A549 (cell line): ENCODE measurements at regions not wholly inside any gene's neighbourhood (a gene's known extent, or its start where the extent isn't known, plus 50 kb on each side); places are given as distances from the start of the nearest gene placed in this dataset.
A peak's percentile ranks its signal among the peaks of the same experiment; 100 is the strongest.

Experiments used
- ATAC-seq, 2 experiments: fragments of 200-7000 bp in 1 of 2; fragments of >200 bp in 1 of 2; cut with Nextera tagmentation in 1 of 2; cut with Tn5 transposase in 1 of 2; 3 replicates each; pipeline versions ENCODE4 v1.8.0 to v1.9.1; 2018 to 2020; ENCODE audit warnings: mild to moderate bottlenecking in 1 of 2, moderate library complexity in 1 of 2
- CTCF ChIA-PET: fragments of 300-600 bp; sonication (Branson Sonifier 250); formaldehyde crosslinking; extraction: SDS; loops from one replicate; lab custom pipeline; 2021; ENCODE audit warnings: antibody characterized with exemption, inconsistent platforms; lab: Yijun Ruan, JAX
- POLR2A ChIA-PET: fragments of 350-600 bp; formaldehyde crosslinking; extraction: SDS; loops from one replicate; lab custom pipeline; 2021; ENCODE audit warnings: antibody characterized with exemption, inconsistent platforms; lab: Yijun Ruan, JAX
- DNase-seq, 2 experiments: peaks; one replicate each; pipeline versions ENCODE4 v3.0.0 to v3.0.0-alpha.2; 2011 to 2016; ENCODE audit warnings: low read depth in 1 of 2, low spot score in 1 of 2
- FAIRE-seq: peaks from 2 replicates; lab custom pipeline; 2011; peaks lifted over from hg19 to GRCh38; lab: Jason Lieb, UNC
- H3K27ac ChIP-seq, 2 experiments: fragments of >200 bp; sonication (Bioruptor Twin); formaldehyde crosslinking; 3 replicates each; pipeline ENCODE4 v1.5.1; 2016 to 2017
- H3K4me1 ChIP-seq: fragments of >200 bp; sonication (Bioruptor Twin); formaldehyde crosslinking; 3 replicates; pipeline ENCODE4 v1.6.1; 2016
- H3K4me2 ChIP-seq: fragments of >200 bp; sonication (Bioruptor Twin); formaldehyde crosslinking; 3 replicates; pipeline ENCODE4 v1.6.1; 2016
- H3K4me3 ChIP-seq: fragments of >200 bp; sonication (Bioruptor Twin); formaldehyde crosslinking; 3 replicates; pipeline ENCODE4 v1.5.1; 2016
- H3K9me3 ChIP-seq: fragments of >200 bp; sonication (Bioruptor Twin); formaldehyde crosslinking; 3 replicates; pipeline ENCODE4 v1.6.1; 2016
- CBX8 ChIP-seq: fragments of 200-600 bp; sonication (generic); IDR thresholded peaks from 2 replicates; pipeline ENCODE4 v1.6.1; 2016
- CHD4 ChIP-seq: fragments of 200-600 bp; sonication (generic); IDR thresholded peaks from 2 replicates; pipeline ENCODE4 v1.6.1; 2016; ENCODE audit warnings: antibody characterized with exemption, mild to moderate bottlenecking, borderline replicate concordance
- EHF ChIP-seq: fragments of 250-450 bp; sonication (Bioruptor Pico); IDR thresholded peaks from 2 replicates; pipeline ENCODE4 v1.5.0; 2020; ENCODE audit warnings: mild to moderate bottlenecking
- EHMT2 ChIP-seq: fragments of 200-600 bp; sonication (generic); IDR thresholded peaks from 2 replicates; pipeline ENCODE4 v1.6.1; 2016; ENCODE audit warnings: antibody characterized with exemption, low read depth, mild to moderate bottlenecking, moderate library complexity
- EP300 ChIP-seq, 2 experiments: fragments of >200 bp; sonication (Bioruptor Twin); formaldehyde crosslinking; IDR thresholded peaks; 2 replicates in 1 of 2; 3 replicates in 1 of 2; pipeline ENCODE4 v1.6.1; 2016 to 2017
- ESRRA ChIP-seq: fragments of 150-350 bp; IDR thresholded peaks from 2 replicates; pipeline ENCODE4 v1.6.1; 2014; ENCODE audit warnings: mild to moderate bottlenecking, low read length, borderline replicate concordance
- HES2 ChIP-seq: fragments of >200 bp; sonication (Bioruptor Twin); formaldehyde crosslinking; IDR thresholded peaks from 2 replicates; pipeline ENCODE4 v1.6.1; 2016
- KDM1A ChIP-seq: fragments of 200-600 bp; sonication (generic); IDR thresholded peaks from 2 replicates; pipeline ENCODE4 v1.6.1; 2016; ENCODE audit warnings: low read depth, mild to moderate bottlenecking
- KDM5A ChIP-seq: fragments of 200-600 bp; sonication (generic); IDR thresholded peaks from 2 replicates; pipeline ENCODE4 v1.6.1; 2016; ENCODE audit warnings: antibody characterized with exemption, mild to moderate bottlenecking
- MAFK ChIP-seq: fragments of 450-650 bp; IDR thresholded peaks from 2 replicates; pipeline ENCODE4 v1.6.1; 2014; ENCODE audit not compliant: partially characterized antibody
- MAZ ChIP-seq: fragments of 150-350 bp; IDR thresholded peaks from 2 replicates; pipeline ENCODE4 v1.6.1; 2014; ENCODE audit warnings: antibody characterized with exemption, low read depth, low read length, borderline replicate concordance
- NPAS2 ChIP-seq: fragments of 250-450 bp; sonication (Bioruptor Pico); IDR thresholded peaks from 2 replicates; pipeline ENCODE4 v1.8.0; 2022; ENCODE audit warnings: mild to moderate bottlenecking, moderate library complexity, borderline replicate concordance
- RAD21 ChIP-seq, 2 experiments: fragments of >200 bp in 1 of 2; sonication (Bioruptor Twin) in 1 of 2; formaldehyde crosslinking in 1 of 2; IDR thresholded peaks in 1 of 2; conservative IDR thresholded peaks in 1 of 2; 2 replicates in 1 of 2; 3 replicates in 1 of 2; pipeline ENCODE4 v1.6.1; 2012 to 2018; ENCODE audit warnings: inconsistent platforms in 1 of 2
- RCOR1 ChIP-seq: fragments of 150-350 bp; IDR thresholded peaks from 2 replicates; pipeline ENCODE4 v1.6.1; 2014; ENCODE audit warnings: antibody characterized with exemption, low read length, low read depth
- RNF2 ChIP-seq: fragments of 200-600 bp; sonication (generic); IDR thresholded peaks from 2 replicates; pipeline ENCODE4 v1.6.1; 2016; ENCODE audit warnings: low read depth, mild to moderate bottlenecking, antibody characterized with exemption, moderate library complexity, borderline replicate concordance
- SMC3 ChIP-seq: fragments of >200 bp; sonication (Bioruptor Twin); formaldehyde crosslinking; IDR thresholded peaks from 3 replicates; pipeline ENCODE4 v1.6.1; 2018; ENCODE audit warnings: inconsistent platforms
- SREBF2 ChIP-seq: fragments of 450-650 bp; IDR thresholded peaks from 2 replicates; pipeline ENCODE4 v1.6.1; 2014; ENCODE audit warnings: mild to moderate bottlenecking, moderate library complexity
- WGBS: methylation state at CpG from one replicate; pipeline ENCODE4 v1.1.6; 2017; ENCODE audit errors: missing lambda C conversion rate; 5-methylcytosine and 5-hydroxymethylcytosine counted together
- TF ChIP-seq, protein P1 (sequence below): IDR thresholded peaks from 2 replicates; pipeline ENCODE4 v1.6.1; 2012
- TF ChIP-seq, protein P2 (sequence below): fragments of >200 bp; sonication (Bioruptor Twin); formaldehyde crosslinking; IDR thresholded peaks from 3 replicates; pipeline ENCODE4 v1.5.1; 2016

DNA sequence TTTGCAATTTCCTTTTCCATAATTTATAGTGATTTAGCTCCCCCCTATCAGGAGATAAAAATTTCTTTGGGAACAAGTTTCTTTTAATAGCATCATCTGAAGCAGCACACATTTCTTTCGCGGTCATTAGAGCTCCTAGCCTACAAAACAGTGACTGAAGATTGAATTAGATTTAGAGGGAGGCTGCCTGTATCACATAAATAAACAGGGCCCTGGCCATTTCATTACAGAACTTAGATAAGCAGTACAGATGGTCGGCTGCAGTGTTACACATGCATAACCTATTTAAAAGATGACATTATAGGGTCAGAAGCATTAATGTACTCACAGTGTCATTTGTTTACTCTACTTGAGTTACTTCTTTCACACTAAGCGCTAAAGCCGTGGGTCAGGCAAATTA, 81.4 kb upstream of the SLC25A26 start:
- TF ChIP-seq HES2 (no peak), RNF2 (no peak), MAFK (no peak), RCOR1 (no peak), KDM1A (no peak), EP300 (IDR thresholded peaks at IDR 0.05) (no peak), EHMT2 (no peak), SREBF2 (no peak), CBX8 (no peak), KDM5A (no peak), MAZ (no peak), NPAS2 (no peak), CHD4 (no peak)
- TF ChIP-seq, protein P1, sequence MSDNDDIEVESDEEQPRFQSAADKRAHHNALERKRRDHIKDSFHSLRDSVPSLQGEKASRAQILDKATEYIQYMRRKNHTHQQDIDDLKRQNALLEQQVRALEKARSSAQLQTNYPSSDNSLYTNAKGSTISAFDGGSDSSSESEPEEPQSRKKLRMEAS: no peak
- TF ChIP-seq, protein P2, sequence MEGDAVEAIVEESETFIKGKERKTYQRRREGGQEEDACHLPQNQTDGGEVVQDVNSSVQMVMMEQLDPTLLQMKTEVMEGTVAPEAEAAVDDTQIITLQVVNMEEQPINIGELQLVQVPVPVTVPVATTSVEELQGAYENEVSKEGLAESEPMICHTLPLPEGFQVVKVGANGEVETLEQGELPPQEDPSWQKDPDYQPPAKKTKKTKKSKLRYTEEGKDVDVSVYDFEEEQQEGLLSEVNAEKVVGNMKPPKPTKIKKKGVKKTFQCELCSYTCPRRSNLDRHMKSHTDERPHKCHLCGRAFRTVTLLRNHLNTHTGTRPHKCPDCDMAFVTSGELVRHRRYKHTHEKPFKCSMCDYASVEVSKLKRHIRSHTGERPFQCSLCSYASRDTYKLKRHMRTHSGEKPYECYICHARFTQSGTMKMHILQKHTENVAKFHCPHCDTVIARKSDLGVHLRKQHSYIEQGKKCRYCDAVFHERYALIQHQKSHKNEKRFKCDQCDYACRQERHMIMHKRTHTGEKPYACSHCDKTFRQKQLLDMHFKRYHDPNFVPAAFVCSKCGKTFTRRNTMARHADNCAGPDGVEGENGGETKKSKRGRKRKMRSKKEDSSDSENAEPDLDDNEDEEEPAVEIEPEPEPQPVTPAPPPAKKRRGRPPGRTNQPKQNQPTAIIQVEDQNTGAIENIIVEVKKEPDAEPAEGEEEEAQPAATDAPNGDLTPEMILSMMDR: no peak
- 36% methylated on average over 5 of the region's 5 CpGs for WGBS
- Histone ChIP-seq H3K27ac (no peak overlapping the region), H3K9me3 (0 out of 3 replicates have a peak, but pooled peaks cover 5% of the 10 kb centered on the region), H3K4me3 (no peak overlapping the region), H3K4me2 (no peak overlapping the region), H3K4me1 (no peaks in the 10 kb centered on the region)
- DNase-seq: no peak
- ChIA-PET CTCF (interaction anchor here (0.6 to 2.5 kb wide), 12 partner anchors 9 to 356 kb away, joined by 3 to 14 read pairs (median 3); no protein-coding TSS in a partner anchor), POLR2A (no interaction called here)
- ATAC-seq: no peak
- FAIRE-seq: no peak

DNA sequence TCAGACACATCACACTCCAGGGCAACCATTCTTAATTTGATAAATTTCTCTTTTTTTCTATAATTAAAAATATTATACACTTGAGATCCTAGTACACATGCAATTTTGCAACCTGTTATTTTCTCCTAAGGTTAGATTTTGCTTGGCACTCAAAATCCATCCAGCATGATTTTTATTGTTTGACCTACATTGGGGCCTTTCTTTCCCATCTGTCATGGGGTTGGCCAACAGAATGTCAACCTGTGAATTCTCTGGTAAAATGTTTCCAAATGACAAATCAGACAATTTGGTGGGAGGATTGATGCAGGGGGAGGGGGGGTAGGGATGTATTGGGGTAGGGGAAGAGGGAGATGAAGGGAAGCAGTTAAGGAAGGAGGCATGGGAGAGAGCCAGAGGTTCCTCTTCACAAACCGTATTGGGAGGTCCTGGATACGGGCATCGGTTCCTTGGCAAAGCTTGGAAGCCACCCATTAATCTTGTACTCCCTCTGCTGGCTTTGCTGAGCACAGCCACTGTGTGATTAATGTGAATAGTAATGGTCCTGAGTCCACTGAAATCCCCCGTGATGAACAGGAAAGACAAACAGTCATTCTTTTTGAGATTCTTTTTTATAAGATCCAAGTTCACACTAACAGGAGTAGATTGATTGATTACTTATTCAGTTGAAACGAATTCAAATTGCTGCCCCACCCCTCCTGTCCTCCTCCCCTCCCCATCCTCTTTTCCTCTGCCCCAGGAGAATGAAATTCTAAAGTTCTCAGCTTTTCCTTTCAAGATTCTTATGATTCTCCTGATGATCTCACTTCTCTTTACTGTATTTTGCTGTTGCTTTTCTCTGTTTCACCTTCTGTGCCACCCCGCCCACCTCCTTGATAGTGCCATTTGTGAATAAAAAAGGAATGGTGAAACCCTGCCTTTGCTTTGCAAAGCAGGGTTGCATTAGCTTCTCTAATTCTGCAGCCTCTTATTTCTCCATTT, 82.2 kb upstream of the SLC25A26 start:
- ChIA-PET CTCF (interaction anchor here (0.6 to 2.5 kb wide), 18 partner anchors 10 to 356 kb away, joined by 3 to 14 read pairs (median 3); no protein-coding TSS in a partner anchor), POLR2A (no interaction called here)
- no peaks in the 10 kb centered on the region for H3K4me1 ChIP-seq
- no peak overlapping the region for H3K4me3 ChIP-seq
- 0 out of 3 replicates have a peak, but pooled peaks cover 5% of the 10 kb centered on the region for H3K9me3 ChIP-seq
- 17% methylated on average over 6 of the region's 6 CpGs for WGBS
- ATAC-seq (peak; percentile 81 to 93; a peak in 5 of 6 replicates), FAIRE-seq (no peak), DNase-seq (peak; percentile 43 to 63)
- H3K4me2 ChIP-seq: no peak overlapping the region
- TF ChIP-seq RAD21 (conservative IDR thresholded peaks at IDR 0.05 in 1 of 2, IDR thresholded peaks at IDR 0.05 in 1 of 2) (peak; percentile 78 to 86), SMC3 (peak; percentile 80), EHF (CRISPR knock-in tag) (no peak), ESRRA (no peak)
- TF ChIP-seq, protein P2: peak; percentile 67
- no peak overlapping the region for H3K27ac ChIP-seq
